GM19328 (cell line): ENCODE measurements at regions not wholly inside any gene's neighbourhood (a gene's known extent, or its start where the extent isn't known, plus 50 kb on each side); places are given as distances from the start of the nearest gene placed in this dataset.

Experiments
- ATAC-seq: cut with Tn5 transposase; IDR thresholded peaks from one replicate; pipeline ENCODE4 v1.9.1; 2021; ENCODE audit warnings: mild to moderate bottlenecking, moderate library complexity; ENCODE audit not compliant: unreplicated experiment

DNA sequence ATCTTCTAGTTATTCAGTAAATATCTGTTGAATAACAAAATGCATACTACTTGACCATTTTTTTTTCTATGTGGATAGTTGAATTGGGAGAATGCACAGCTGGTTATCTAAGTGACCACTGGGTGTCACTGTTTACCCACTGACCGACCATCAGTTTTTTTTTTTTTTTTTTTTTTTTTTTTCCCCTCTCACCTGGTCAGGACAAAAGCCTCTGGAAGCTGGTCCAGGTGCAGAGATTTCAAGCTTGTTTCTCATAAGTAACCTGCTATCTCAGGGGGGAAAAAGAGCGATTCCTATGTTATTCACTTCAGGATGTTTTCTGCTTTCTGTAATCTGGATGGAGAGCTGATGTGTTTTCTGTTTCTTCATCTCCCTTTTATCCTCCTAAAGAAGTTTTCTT is 256.0 kb downstream of the DCDC2C start:
- no peak for ATAC-seq

DNA sequence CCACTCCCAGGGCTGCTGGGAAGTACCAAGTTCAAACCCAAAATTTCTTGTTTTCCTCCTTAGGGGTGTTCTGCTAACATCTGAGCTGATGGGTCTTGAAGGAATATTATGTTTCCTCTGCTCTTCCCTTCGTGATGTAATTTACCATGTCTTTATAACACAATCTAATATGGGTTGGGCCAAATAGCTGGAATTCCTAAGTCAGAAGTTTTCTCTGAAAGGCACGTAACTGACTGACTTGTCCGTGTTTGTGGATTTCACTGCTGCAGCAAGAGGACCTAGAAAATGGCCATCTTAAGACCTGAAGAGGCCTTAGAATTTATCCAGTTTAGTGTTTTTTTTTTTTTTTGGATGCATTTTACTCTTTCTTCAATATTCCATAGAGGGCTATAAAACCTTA is 256.7 kb downstream of the DCDC2C start:
- ATAC-seq: no peak

- ATAC-seq: no peak
Measured at GRCh38 chr2:3962719-3963118, 259.3 kb downstream of the DCDC2C start.

GRCh38 chr2:3965211-3965610 is 261.8 kb downstream of the DCDC2C start:
- ATAC-seq: no peak

- ATAC-seq: no peak
Measured at GRCh38 chr2:3965953-3966352, 262.6 kb downstream of the DCDC2C start.

GRCh38 chr2:3966470-3966869 is 263.1 kb downstream of the DCDC2C start:
- no peak for ATAC-seq

DNA sequence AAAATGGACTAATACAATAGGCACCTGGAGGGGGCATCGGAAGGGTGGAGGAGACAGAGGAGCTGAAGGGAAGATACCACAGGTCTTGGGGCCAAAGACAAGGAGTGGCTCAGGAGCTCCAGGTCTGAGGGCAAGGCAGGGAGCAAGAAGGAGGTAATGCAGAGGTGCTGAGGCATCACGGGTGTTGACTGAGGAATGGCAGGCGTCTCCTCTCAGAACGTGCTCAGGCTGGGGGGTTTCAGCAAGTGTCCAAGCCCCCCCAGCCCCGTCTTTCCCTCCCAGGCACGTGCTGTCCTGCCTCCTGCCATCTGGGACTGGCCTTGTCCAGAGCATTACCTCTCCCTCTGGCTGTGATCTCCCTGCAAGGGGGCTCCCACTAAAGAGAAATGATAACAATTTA is 265.4 kb downstream of the DCDC2C start:
- ATAC-seq: no peak

DNA sequence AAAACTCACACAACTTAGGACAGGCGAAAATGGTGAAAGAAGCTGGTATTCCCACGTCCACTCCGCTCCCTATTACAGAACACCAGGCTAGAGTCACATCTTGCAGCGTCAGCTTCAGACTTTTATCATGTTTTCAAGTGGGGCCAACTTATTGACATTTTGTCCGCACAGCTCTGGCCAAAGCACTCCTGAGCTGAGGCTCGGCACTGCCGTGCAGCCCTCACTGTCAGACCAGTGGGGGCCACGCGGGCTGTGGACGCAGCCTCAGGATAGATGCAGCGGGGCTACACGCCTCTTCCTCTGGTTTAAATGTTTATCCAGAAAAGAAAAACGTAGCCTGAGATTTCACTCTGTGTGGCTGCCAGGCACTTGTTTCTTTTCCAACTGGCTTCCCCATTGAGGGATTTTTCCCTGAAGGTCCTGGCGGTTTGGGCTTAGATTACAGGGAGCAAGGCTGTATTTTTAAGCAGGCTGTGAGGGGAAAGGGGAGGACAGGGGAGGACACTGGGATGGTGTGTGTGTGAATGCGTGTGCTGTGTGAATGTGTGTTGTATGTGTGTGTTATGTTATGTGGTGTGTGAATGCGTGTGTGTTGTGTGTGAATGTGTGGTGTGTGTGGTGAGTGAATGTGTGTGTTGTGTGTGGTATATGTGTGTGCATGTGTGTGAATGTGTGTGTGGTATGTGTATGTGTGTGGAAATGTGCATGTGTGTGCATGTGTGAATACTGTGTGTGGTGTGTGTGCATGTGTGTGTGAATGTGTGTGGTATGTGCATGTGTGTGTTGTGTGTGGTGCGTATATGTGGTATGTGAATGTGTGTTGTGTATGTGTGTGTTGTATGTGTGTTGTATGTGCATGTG is 267.6 kb downstream of the DCDC2C start:
- no peak for ATAC-seq

DNA sequence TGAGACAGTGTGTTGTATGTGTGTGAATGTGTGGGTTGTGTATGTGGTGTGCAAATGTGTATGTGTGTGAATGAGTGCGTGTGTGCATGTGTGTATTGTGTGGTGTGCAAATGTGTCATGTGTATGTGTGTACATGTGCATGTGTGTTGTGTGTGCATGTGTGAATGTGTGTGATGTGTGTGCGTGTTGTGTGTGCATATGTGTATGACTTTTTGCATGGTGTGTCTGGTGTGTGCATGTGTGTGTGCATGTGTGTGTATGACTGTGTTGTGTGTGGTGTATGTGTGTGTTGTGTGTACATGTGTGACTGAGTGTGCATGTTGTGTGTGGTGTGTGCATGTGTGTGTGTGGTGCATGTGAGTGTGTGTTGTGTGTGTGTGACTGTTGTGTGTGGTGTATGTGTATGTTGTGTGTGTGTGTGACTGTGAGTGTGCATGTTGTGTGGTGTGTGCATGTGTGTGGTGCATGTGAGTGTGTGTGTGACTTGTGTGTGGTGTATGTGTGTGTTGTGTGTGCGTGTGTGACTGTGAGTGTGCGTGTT is 268.3 kb downstream of the DCDC2C start:
- ATAC-seq: no peak

- ATAC-seq: no peak
Measured at GRCh38 chr2:3972377-3972776, 269.0 kb downstream of the DCDC2C start.

- no peak for ATAC-seq
Measured at GRCh38 chr2:3974765-3975164, 271.4 kb downstream of the DCDC2C start.

GRCh38 chr2:3981446-3981987 is 278.1 kb downstream of the DCDC2C start:
- ATAC-seq: no peak

DNA sequence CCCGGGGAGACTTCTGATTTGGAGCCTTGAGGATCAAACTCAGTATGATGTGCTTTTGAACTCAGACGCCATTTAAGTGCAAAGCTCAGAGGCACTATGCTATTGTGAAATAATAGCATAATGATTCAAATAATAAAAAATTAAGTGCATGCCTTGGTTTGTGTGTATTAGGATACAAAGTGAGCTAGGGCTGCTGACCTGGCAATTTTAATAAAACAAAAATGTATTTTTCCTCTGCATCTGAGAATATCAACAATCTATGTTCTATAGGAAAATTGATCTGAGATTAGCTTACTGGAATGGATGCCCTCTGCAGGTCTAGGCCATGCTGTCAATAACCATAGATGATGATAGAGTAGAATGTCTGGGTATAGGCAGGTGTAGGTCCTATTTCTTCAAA is 278.8 kb downstream of the DCDC2C start:
- no peak for ATAC-seq

GRCh38 chr2:3986063-3986462 is 282.7 kb downstream of the DCDC2C start:
- no peak for ATAC-seq

DNA sequence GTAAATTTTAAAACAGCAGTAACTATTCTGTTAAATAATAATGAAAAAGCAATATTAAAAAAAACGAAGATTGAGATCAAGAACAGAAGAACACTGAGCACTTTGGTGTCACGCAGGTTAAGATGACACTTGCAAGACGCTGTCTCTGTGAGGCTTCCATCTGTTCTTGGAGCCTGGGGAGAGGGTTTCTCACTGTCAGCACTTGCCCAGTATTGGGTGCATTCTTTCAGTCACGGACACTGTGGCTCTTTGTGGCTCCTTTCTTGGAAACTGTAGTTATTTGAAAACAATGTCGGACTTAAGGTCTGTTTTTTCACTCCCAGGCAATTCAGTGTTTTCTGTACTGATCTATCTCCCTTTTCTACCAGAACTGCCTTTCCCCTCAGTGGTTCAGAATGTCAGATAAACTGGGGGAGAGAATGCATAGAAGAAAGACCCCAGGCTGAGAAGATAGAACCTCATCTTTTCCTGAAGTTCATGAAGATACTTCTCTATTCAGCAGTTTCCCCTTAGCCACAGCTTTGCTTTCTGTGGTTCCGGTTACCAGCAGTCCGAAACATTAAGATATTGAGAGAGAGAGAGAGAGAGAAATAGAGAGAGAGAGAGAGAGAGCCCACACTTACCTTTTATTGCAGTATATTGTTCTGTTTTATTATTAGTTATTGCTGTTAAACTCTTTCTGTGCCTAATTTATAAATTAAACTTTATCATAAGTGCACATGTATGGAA is 283.3 kb downstream of the DCDC2C start:
- no peak for ATAC-seq

- no peak for ATAC-seq
Measured at GRCh38 chr2:4002841-4003403, 299.5 kb downstream of the DCDC2C start.

GRCh38 chr2:4012197-4012596 is 308.8 kb downstream of the DCDC2C start:
- no peak for ATAC-seq

- no peak for ATAC-seq
Measured at GRCh38 chr2:4018535-4018934, 315.2 kb downstream of the DCDC2C start.

- no peak for ATAC-seq
Measured at GRCh38 chr2:4020153-4020552, 316.8 kb downstream of the DCDC2C start.

- ATAC-seq: no peak
Measured at GRCh38 chr2:4020649-4021048, 317.3 kb downstream of the DCDC2C start.

GRCh38 chr2:4024605-4025004 is 321.2 kb downstream of the DCDC2C start:
- no peak for ATAC-seq
